ENCODE measurements at regions not wholly inside any gene's neighbourhood (a gene's known extent, or its start where the extent isn't known, plus 50 kb on each side); places are given as distances from the start of the nearest gene placed in this dataset.

DNA sequence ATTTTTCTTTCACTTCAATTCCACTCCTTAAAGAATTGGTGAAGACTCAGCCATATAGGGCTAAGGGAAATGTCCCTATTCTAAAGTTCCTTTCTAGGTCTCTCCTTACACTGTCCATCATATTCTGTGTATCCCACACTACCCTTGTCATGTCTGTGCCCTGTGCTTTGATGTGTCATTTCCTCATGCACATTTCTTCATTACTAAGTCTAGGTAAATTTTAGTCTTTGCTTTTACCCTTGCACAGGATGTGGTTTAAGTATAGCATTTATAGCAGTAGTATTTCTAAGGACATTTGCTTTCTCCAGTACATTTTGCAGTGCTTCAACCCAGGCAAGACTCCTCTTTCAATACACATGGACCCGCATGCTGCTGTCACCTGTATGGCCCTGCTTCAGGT lies 221.5 kb upstream of the ACVR2A start:
- no peaks in the 10 kb centered on the region for H3K9me2 ChIP-seq (ENCODE audit: insufficient read depth)
- no peak overlapping the region for H3K4me3 ChIP-seq
- no peaks in the 10 kb centered on the region for H3K27me3 ChIP-seq (ENCODE audit: insufficient read depth, low read depth)
- no peaks in the 10 kb centered on the region for H3K9me3 ChIP-seq (ENCODE audit: insufficient read depth, low read depth)
- H3K4me2 ChIP-seq, result no peak overlapping the region
- no peaks in the 10 kb centered on the region for H3K36me3 ChIP-seq (ENCODE audit: low read depth)
- no peaks in the 10 kb centered on the region for H3K79me2 ChIP-seq (ENCODE audit: low read depth)
- H4K20me1 ChIP-seq (ENCODE audit: insufficient read depth), result no peaks in the 10 kb centered on the region
- no TSS peak for BruUV-seq (replicated peaks)
- POLR2A ChIA-PET (ENCODE audit: unreplicated experiment), result no interaction called here
- TF ChIP-seq EZH2 (IDR thresholded peaks at IDR 0.05; ENCODE audit: low read depth), result no peak
- TF ChIP-seq, protein P1, sequence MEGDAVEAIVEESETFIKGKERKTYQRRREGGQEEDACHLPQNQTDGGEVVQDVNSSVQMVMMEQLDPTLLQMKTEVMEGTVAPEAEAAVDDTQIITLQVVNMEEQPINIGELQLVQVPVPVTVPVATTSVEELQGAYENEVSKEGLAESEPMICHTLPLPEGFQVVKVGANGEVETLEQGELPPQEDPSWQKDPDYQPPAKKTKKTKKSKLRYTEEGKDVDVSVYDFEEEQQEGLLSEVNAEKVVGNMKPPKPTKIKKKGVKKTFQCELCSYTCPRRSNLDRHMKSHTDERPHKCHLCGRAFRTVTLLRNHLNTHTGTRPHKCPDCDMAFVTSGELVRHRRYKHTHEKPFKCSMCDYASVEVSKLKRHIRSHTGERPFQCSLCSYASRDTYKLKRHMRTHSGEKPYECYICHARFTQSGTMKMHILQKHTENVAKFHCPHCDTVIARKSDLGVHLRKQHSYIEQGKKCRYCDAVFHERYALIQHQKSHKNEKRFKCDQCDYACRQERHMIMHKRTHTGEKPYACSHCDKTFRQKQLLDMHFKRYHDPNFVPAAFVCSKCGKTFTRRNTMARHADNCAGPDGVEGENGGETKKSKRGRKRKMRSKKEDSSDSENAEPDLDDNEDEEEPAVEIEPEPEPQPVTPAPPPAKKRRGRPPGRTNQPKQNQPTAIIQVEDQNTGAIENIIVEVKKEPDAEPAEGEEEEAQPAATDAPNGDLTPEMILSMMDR (conservative IDR thresholded peaks at IDR 0.05), result no peak
- CTCF ChIA-PET, result no interaction called here
- no peaks in the 10 kb centered on the region for H3K4me1 ChIP-seq (replicated peaks; ENCODE audit: insufficient read depth)
- H3F3A ChIP-seq (ENCODE audit: insufficient read depth, low read depth), result no peaks in the 10 kb centered on the region
- H3K27ac ChIP-seq, result no peak overlapping the region
- DNase-seq, result no peak
- H2AFZ ChIP-seq, result no peak overlapping the region
- intact Hi-C loops (cut with micrococcal nuclease; ENCODE audit: unreplicated experiment), result no loop called here

DNA sequence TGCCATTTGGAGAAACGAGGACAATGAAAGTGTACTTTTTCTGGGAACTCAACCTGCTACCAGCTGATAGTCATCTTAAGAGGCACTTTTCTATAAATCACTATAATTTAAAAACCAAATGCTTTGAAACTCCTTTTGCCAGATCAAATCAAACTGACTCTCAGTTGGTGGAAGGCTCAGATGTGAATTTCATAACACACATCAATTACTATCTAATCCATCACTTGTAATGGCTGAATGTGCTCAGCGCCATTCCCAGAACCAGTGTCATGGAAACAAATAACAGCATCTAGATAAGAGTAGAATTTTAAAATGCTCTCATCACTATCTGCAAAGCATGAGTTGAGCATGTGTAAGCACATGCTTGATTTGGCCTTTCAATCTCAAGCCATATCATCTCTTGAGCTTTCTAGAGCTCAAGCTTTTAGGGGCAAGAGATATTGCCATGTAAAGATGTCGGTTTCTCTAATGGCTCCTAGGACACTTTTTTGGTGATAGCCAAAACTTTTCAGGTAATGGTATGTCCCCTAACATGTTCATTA lies 223.1 kb upstream of the ACVR2A start:
- intact Hi-C loops (cut with micrococcal nuclease; ENCODE audit: unreplicated experiment), result no loop called here
- TF ChIP-seq, protein P1 (conservative IDR thresholded peaks at IDR 0.05), result no peak
- POLR2A ChIA-PET (ENCODE audit: unreplicated experiment), result no interaction called here
- Histone ChIP-seq H3K36me3 (ENCODE audit: low read depth) (no peaks in the 10 kb centered on the region), H3K4me1 (replicated peaks; ENCODE audit: insufficient read depth) (no peaks in the 10 kb centered on the region), H2AFZ (no peak overlapping the region), H3K9me3 (ENCODE audit: insufficient read depth, low read depth) (no peaks in the 10 kb centered on the region), H3K27me3 (ENCODE audit: insufficient read depth, low read depth) (no peaks in the 10 kb centered on the region), H3K4me2 (no peak overlapping the region), H3K9me2 (ENCODE audit: insufficient read depth) (no peaks in the 10 kb centered on the region), H4K20me1 (ENCODE audit: insufficient read depth) (no peaks in the 10 kb centered on the region), H3F3A (ENCODE audit: insufficient read depth, low read depth) (no peaks in the 10 kb centered on the region), H3K79me2 (ENCODE audit: low read depth) (no peaks in the 10 kb centered on the region), H3K27ac (no peak overlapping the region), H3K4me3 (no peak overlapping the region)
- DNase-seq, result no peak
- BruUV-seq (replicated peaks), result no TSS peak
- CTCF ChIA-PET, result no interaction called here

DNA sequence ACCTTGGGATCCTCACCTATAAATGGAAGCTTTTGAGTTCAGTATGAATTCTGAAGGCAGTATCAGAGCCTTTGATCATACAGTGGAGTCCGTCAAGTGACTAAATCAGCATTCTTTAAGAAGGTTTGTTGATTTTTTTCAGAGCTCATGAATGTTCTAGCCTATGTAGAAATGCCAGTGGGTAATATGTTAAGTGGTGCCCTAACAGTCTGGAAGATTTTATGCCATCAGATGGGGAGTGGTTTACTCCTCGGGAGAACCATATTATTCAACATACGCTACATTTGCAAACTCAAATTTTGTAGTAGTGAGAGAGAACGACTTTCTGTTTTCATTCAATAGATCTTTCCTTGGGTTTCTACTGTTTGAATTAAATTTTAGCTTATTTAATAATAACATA lies 225.0 kb upstream of the ACVR2A start:
- H3K4me2 ChIP-seq, result no peak overlapping the region
- ChIA-PET CTCF (no interaction called here), POLR2A (ENCODE audit: unreplicated experiment) (no interaction called here)
- intact Hi-C loops (cut with micrococcal nuclease; ENCODE audit: unreplicated experiment), result no loop called here
- H2AFZ ChIP-seq, result no peak overlapping the region
- no peaks in the 10 kb centered on the region for H3K9me3 ChIP-seq (ENCODE audit: insufficient read depth, low read depth)
- no peak overlapping the region for H3K4me3 ChIP-seq
- TF ChIP-seq, protein P1 (conservative IDR thresholded peaks at IDR 0.05), result no peak
- TF ChIP-seq EZH2 (IDR thresholded peaks at IDR 0.05; ENCODE audit: low read depth), result no peak
- H3K27me3 ChIP-seq (ENCODE audit: insufficient read depth, low read depth), result no peaks in the 10 kb centered on the region
- DNase-seq, result no peak
- no peaks in the 10 kb centered on the region for H3K36me3 ChIP-seq (ENCODE audit: low read depth)
- H3K27ac ChIP-seq, result no peak overlapping the region
- no peaks in the 10 kb centered on the region for H3K79me2 ChIP-seq (ENCODE audit: low read depth)
- no peaks in the 10 kb centered on the region for H3F3A ChIP-seq (ENCODE audit: insufficient read depth, low read depth)
- no peaks in the 10 kb centered on the region for H3K4me1 ChIP-seq (replicated peaks; ENCODE audit: insufficient read depth)
- no TSS peak for BruUV-seq (replicated peaks)
- no peaks in the 10 kb centered on the region for H3K9me2 ChIP-seq (ENCODE audit: insufficient read depth)
- no peaks in the 10 kb centered on the region for H4K20me1 ChIP-seq (ENCODE audit: insufficient read depth)
